WTC11 (cell line): ENCODE measurements at regions not wholly inside any gene's neighbourhood (a gene's known extent, or its start where the extent isn't known, plus 50 kb on each side); places are given as distances from the start of the nearest gene placed in this dataset.
A peak's percentile ranks its signal among the peaks of the same experiment; 100 is the strongest.

Experiments used
- ATAC-seq: fragments of 200-7000 bp; cut with Tn5 transposase; 2 replicates; pipeline ENCODE4 v1.10.0; 2021; ENCODE audit warnings: mild to moderate bottlenecking, moderate library complexity
- CTCF ChIA-PET: fragments of 300-600 bp; sonication (Branson Sonifier 250); formaldehyde crosslinking; loops from one replicate; lab custom pipeline; 2021; ENCODE audit warnings: antibody characterized with exemption; lab: Charles Lee
- POLR2A ChIA-PET: fragments of 350-600 bp; sonication (Branson Sonifier 250); formaldehyde crosslinking; loops from one replicate; lab custom pipeline; 2021; ENCODE audit warnings: antibody characterized with exemption; lab: Charles Lee
- DNase-seq: peaks from one replicate; pipeline ENCODE4 v3.0.0; 2021; ENCODE audit warnings: low spot score
- H3K27ac Mint-ChIP-seq: 2 replicates; pipeline ENCODE4 v1.8.0; 2021; ENCODE audit warnings: mixed read lengths
- H3K27me3 Mint-ChIP-seq: 2 replicates; pipeline ENCODE4 v1.8.0; 2021; ENCODE audit warnings: low read depth, mild to moderate bottlenecking, moderate library complexity, mixed read lengths
- H3K36me3 Mint-ChIP-seq: 2 replicates; pipeline ENCODE4 v1.8.0; 2021; ENCODE audit warnings: mixed read lengths
- H3K4me1 Mint-ChIP-seq: 2 replicates; pipeline ENCODE4 v1.8.0; 2022; ENCODE audit warnings: mixed read lengths
- H3K4me3 Mint-ChIP-seq: 2 replicates; pipeline ENCODE4 v1.8.0; 2021; ENCODE audit warnings: mild to moderate bottlenecking, moderate library complexity, mixed read lengths
- H3K9me3 Mint-ChIP-seq: 2 replicates; pipeline ENCODE4 v1.8.0; 2021; ENCODE audit warnings: mixed read lengths
- AFF4 ChIP-seq: sonication (generic); formaldehyde crosslinking; IDR thresholded peaks from 2 replicates; pipeline ENCODE4 v1.8.1; 2023; ENCODE audit warnings: mild to moderate bottlenecking, missing genetic modification reagents, borderline replicate concordance
- ATF3 ChIP-seq: sonication (generic); formaldehyde crosslinking; conservative IDR thresholded peaks from 2 replicates; pipeline ENCODE4 v1.8.1; 2022; ENCODE audit warnings: mild to moderate bottlenecking, missing genetic modification reagents
- CDX4 ChIP-seq: fragments of 250-450 bp; sonication (Bioruptor Pico); IDR thresholded peaks from 2 replicates; pipeline ENCODE4 v1.9.0; 2021; ENCODE audit warnings: moderate library complexity, mild to moderate bottlenecking, inconsistent platforms, borderline replicate concordance
- CREB1 ChIP-seq: sonication (generic); formaldehyde crosslinking; IDR thresholded peaks from 2 replicates; pipeline ENCODE4 v1.8.0; 2023; ENCODE audit warnings: mild to moderate bottlenecking, missing genetic modification reagents
- FOXK1 ChIP-seq: sonication (generic); formaldehyde crosslinking; IDR thresholded peaks from 2 replicates; pipeline ENCODE4 v1.8.0; 2022; ENCODE audit warnings: mild to moderate bottlenecking, moderate library complexity, missing genetic modification reagents
- IRF2 ChIP-seq: sonication (generic); formaldehyde crosslinking; IDR thresholded peaks from 2 replicates; pipeline ENCODE4 v1.8.0; 2022; ENCODE audit warnings: low read depth, missing genetic modification reagents, borderline replicate concordance
- KAT7 ChIP-seq: sonication (generic); formaldehyde crosslinking; IDR thresholded peaks from 2 replicates; pipeline ENCODE4 v1.8.1; 2023; ENCODE audit warnings: missing genetic modification reagents, mild to moderate bottlenecking, borderline replicate concordance
- MLX ChIP-seq: sonication (generic); formaldehyde crosslinking; IDR thresholded peaks from 2 replicates; pipeline ENCODE4 v1.8.1; 2023; ENCODE audit warnings: mild to moderate bottlenecking, missing genetic modification reagents, moderate library complexity
- SOX15 ChIP-seq: fragments of 250-450 bp; sonication (Bioruptor Pico); IDR thresholded peaks from 2 replicates; pipeline ENCODE4 v1.9.0; 2021; ENCODE audit warnings: mild to moderate bottlenecking
- SP1 ChIP-seq: sonication (generic); formaldehyde crosslinking; conservative IDR thresholded peaks from 2 replicates; pipeline ENCODE4 v1.8.1; 2022; ENCODE audit warnings: missing genetic modification reagents
- TEAD1 ChIP-seq: sonication (generic); formaldehyde crosslinking; IDR thresholded peaks from 2 replicates; pipeline ENCODE4 v1.8.0; 2022; ENCODE audit warnings: mild to moderate bottlenecking, missing genetic modification reagents
- TEAD4 ChIP-seq: sonication (generic); formaldehyde crosslinking; IDR thresholded peaks from 2 replicates; pipeline ENCODE4 v1.8.0; 2022; ENCODE audit warnings: mild to moderate bottlenecking, missing genetic modification reagents
- USF2 ChIP-seq: sonication (generic); formaldehyde crosslinking; IDR thresholded peaks from 2 replicates; pipeline ENCODE4 v1.8.1; 2023; ENCODE audit warnings: mild to moderate bottlenecking, missing genetic modification reagents, moderate library complexity
- ZBTB43 ChIP-seq: sonication (generic); formaldehyde crosslinking; IDR thresholded peaks from 2 replicates; pipeline ENCODE4 v1.8.1; 2023; ENCODE audit warnings: mild to moderate bottlenecking, missing genetic modification reagents
- ZNF138 ChIP-seq: sonication (generic); formaldehyde crosslinking; conservative IDR thresholded peaks from 2 replicates; pipeline ENCODE4 v1.8.1; 2022; ENCODE audit warnings: mild to moderate bottlenecking, moderate library complexity, missing genetic modification reagents
- ZNF232 ChIP-seq: sonication (generic); formaldehyde crosslinking; IDR thresholded peaks from 2 replicates; pipeline ENCODE4 v1.8.0; 2022; ENCODE audit warnings: mild to moderate bottlenecking, missing genetic modification reagents
- ZNF263 ChIP-seq: sonication (generic); formaldehyde crosslinking; IDR thresholded peaks from 2 replicates; pipeline ENCODE4 v1.8.1; 2022; ENCODE audit warnings: low read depth, mild to moderate bottlenecking, moderate library complexity, missing genetic modification reagents

- ATAC-seq (peak; percentile 71), DNase-seq (peak; percentile 35)
- Mint-ChIP-seq H3K4me3 (no peak overlapping the region), H3K36me3 (no peaks in the 10 kb centered on the region), H3K9me3 (peaks cover 3% of the 10 kb centered on the region; the same call in 1 of the 2 replicates), H3K4me1 (peaks cover 6% of the 10 kb centered on the region; the same call in 1 of the 2 replicates), H3K27ac (no peak overlapping the region), H3K27me3 (no peaks in the 10 kb centered on the region)
- POLR2A ChIA-PET, result no interaction called here
- no peak for TF ChIP-seq CDX4 (CRISPR knock-in tag)
- TF ChIP-seq ZNF263 (CRISPR knock-in tag), result no peak
- TF ChIP-seq ATF3 (CRISPR knock-in tag), result no peak
- no peak for TF ChIP-seq USF2 (CRISPR knock-in tag)
- no peak for TF ChIP-seq ZNF232
- TF ChIP-seq AFF4 (CRISPR knock-in tag), result no peak
- no peak for TF ChIP-seq ZNF138 (CRISPR knock-in tag)
- no peak for TF ChIP-seq IRF2 (CRISPR knock-in tag)
- no peak for TF ChIP-seq ZBTB43 (CRISPR knock-in tag)
- no peak for TF ChIP-seq SOX15 (CRISPR knock-in tag)
- TF ChIP-seq FOXK1 (CRISPR knock-in tag), result no peak
- CTCF ChIA-PET, result interaction anchor here (1.3 to 1.4 kb wide), 2 partner anchors 240 to 292 kb away, joined by 3 to 4 read pairs; no protein-coding TSS in a partner anchor
These were observed 93.7 kb downstream of the DYNAP start for GRCh38 chr18:54684784-54685183.

- Mint-ChIP-seq H3K27ac (no peak overlapping the region), H3K36me3 (no peaks in the 10 kb centered on the region), H3K9me3 (peaks cover 11% of the 10 kb centered on the region), H3K4me1 (peaks cover 6% of the 10 kb centered on the region; the same call in 1 of the 2 replicates), H3K4me3 (no peak overlapping the region), H3K27me3 (no peaks in the 10 kb centered on the region)
- DNase-seq (no peak), ATAC-seq (no peak)
- TF ChIP-seq SP1 (CRISPR knock-in tag) (no peak), CREB1 (CRISPR knock-in tag) (no peak), TEAD4 (CRISPR knock-in tag) (no peak), MLX (CRISPR knock-in tag) (no peak), KAT7 (no peak), ZNF138 (CRISPR knock-in tag) (no peak), TEAD1 (CRISPR knock-in tag) (no peak)
- POLR2A ChIA-PET, result no interaction called here
- CTCF ChIA-PET, result no interaction called here
These were observed 98.3 kb downstream of the DYNAP start for GRCh38 chr18:54689319-54689718.
